Ureter (tissue), 1 donor: ENCODE measurements at regions not wholly inside any gene's neighbourhood (a gene's known extent, or its start where the extent isn't known, plus 50 kb on each side); places are given as distances from the start of the nearest gene placed in this dataset.

Experiments used
- DNase-seq: peaks from one replicate; pipeline ENCODE4 v3.0.0-alpha.2; 2020; ENCODE audit warnings: low spot score
- donor health status: DM: yes; HTN: yes; CAD: no.

- DNase-seq = no peak
Observed at GRCh38 chrX:20620306-20620705, 353.6 kb upstream of the RPS6KA3 start.

- no peak for DNase-seq
Observed at GRCh38 chrX:20609916-20610415, 343.3 kb upstream of the RPS6KA3 start.

GRCh38 chrX:20606831-20607230 is 340.1 kb upstream of the RPS6KA3 start:
- no peak for DNase-seq

- DNase-seq = no peak
Observed at GRCh38 chrX:20596856-20597255, 330.1 kb upstream of the RPS6KA3 start.

DNA sequence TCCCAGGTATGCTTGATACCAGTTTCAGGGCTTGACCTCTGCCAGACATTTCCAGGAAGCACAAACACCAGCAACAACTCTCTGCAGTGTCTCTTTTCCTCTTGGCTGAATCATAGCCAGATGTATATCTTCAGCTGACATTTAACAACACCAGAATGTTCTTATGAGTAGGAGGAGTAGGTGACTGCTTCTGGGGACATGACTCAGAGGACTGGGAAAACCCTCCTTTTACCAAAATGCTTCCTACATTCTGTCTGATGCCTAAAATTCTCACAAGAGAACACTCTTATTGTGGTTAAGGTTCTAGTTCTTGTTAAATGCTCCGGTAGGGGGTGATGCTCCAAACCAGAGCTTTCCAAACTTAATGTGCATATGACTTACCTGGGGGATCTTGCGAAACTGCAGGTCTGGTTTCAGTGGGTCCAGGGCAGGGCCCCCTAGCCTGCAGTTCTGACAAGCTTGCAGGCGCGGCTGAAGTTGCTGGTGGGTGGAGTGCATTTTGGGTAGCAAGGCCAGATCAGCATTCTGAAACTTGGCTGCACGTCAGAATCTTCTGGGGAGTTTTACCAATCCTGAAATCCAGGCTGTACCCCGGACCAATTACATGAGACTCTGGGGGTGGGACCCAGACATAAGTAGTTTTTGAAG is 329.3 kb upstream of the RPS6KA3 start:
- DNase-seq = no peak

DNA sequence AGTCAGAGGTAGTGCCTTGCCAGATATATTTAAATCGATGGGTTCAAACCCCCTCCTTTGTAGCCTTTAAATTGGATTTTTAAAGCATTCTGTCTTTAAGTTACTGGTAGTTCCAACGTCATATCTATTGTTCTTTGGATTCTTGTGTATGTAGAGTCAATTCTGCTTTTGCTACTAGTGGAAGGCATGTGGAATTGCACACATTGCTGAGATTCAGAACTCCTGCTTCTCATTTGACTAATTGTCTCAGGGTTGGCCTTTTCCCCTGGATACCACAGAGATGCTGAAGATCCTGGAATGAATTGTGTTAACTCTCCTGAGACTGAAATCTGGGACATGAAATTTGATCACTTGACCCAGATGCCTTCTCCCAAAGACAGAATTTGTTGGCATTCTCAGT is 328.3 kb upstream of the RPS6KA3 start:
- DNase-seq = no peak

DNA sequence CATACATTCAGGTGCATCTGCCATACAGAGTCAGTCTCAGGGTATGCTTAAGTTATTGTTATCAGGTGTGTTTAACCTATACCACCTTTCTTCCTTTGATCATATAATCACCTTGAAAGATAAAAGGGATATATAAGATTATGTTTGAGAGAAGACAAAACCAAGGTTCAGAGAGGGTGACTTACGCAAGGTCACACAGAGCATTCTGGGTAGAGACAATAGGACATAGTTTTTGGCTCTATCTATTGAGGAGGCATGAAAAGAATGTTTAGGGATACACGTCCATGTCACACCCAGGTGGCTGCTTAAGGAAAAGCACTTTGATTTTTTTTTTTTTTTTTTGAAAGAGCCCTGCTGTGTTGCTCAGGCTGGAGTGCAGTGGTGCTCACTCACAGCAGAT is 327.1 kb upstream of the RPS6KA3 start:
- DNase-seq = no peak

- DNase-seq = no peak
Observed at GRCh38 chrX:20593402-20593801, 326.7 kb upstream of the RPS6KA3 start.

GRCh38 chrX:20591246-20591645 is 324.5 kb upstream of the RPS6KA3 start:
- no peak for DNase-seq

DNA sequence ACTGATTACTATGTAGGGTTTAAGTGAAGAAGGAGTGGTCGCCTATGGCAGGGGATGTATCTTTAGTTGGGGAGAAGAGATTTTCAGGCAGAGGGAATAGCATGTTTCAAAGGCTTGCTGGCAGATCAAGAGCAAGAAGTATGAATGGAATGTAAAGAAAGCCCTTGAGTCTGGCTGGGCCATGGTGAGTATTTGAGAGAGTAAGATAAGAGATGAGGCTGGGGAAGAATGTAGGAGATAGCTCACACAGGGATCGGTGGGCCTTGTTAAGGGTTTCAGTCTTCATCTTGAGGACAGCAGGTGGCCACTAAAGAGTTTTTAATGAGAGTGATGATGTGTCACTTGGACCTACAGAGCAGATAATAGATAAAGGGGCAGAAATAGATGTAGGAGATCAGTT is 319.1 kb upstream of the RPS6KA3 start:
- DNase-seq = no peak

DNA sequence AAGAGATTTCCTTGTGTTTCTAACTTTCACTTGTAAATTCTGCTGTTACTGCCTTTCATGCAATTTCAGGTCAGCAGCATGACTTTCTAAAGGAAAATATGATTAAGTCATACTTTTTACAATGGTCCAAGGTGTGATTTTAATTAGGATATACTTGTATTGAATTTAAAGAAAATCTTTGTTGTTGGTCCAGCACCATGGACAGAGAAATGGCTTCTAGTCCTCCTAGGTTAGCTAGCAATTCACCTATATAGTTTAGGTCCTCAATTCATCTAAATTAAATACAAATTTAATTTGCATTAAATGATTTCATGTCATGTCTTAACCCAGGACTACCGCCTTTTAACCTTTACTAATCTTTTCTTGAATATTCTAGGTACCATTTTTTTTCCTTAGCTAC is 304.9 kb upstream of the RPS6KA3 start:
- no peak for DNase-seq

DNA sequence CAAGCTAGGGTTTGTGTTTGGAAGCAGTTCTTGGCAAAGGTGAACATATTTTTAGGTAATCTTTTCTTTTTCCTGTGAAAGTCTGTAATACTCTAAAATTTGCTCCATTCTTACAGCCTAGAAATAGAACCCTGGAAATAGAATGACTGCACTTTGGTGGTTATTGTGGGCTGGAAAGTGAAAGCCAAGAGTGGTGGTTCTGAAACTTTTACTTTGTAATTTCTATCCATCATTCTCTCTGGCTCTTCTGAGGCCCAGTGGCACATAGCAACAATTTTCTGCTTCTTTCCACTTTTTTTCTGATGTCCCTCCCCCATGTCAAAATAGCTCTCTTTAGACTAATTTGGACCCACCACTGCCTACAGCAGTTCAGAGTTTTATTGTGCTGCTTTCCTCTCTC is 300.4 kb upstream of the RPS6KA3 start:
- no peak for DNase-seq

DNA sequence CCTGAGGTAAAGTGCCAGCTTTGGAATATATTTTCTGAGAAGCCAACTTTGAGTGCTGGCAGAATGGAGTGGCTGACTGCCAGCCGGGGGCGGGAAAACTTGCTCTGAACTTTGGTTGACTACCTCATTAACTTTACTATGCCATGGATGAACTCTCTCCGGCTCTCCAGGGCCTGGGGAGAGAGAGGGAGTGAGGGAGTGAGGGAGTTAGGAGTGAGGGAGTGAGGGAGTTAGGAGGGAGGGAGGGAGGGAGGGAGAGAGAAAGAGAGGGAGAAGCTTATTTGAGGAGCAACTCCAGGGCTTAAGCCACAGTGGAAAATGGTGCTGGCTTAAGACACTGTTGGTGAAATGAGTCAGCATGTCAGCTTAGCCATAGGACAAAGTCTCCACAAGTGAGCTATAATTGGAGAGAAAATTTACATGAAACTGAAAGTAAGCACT is 280.9 kb upstream of the RPS6KA3 start:
- no peak for DNase-seq

- DNase-seq = no peak
Observed at GRCh38 chrX:20545538-20545937, 278.8 kb upstream of the RPS6KA3 start.

DNA sequence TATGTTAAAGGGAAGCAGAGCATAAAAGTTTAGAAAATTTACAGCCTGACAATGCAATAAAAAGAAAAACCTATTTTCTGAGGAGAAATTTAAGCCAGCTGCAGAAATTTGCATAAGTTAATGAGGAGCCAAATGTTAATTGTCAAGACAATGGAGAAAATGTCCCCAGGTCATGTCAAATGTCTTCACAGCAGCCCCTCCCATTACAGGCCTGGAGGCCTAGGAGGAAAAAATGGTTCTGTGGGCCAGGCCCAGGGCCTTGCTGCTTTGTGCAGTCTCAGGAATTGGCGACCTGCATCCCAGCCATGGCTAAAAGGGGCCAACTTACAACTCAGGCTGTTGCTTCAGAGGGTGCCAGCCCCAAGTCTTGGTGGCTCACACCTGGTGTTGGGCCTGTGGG is 275.4 kb upstream of the RPS6KA3 start:
- no peak for DNase-seq

GRCh38 chrX:20538974-20539373 is 272.3 kb upstream of the RPS6KA3 start:
- DNase-seq = no peak

DNA sequence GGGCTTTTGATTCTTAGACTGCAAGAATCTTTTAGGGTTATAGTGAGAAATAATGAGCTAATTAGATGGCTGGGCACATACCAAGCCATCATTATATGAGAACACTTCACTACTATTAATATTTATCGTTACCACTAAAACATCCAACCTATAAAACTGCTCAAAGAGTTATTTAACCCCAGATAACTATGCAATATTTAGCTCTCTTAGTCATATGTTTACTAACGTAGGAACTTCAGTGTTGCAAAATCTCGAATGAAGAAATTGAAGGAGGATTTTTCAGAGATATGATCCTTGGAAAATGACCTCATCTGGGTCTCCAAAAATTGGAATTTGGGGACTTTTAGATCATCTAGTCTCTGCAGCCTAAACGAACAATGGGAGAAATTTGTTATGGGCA is 265.0 kb upstream of the RPS6KA3 start:
- DNase-seq = no peak

GRCh38 chrX:20530406-20530921 is 263.8 kb upstream of the RPS6KA3 start:
- peak; percentile 65 for DNase-seq

DNA sequence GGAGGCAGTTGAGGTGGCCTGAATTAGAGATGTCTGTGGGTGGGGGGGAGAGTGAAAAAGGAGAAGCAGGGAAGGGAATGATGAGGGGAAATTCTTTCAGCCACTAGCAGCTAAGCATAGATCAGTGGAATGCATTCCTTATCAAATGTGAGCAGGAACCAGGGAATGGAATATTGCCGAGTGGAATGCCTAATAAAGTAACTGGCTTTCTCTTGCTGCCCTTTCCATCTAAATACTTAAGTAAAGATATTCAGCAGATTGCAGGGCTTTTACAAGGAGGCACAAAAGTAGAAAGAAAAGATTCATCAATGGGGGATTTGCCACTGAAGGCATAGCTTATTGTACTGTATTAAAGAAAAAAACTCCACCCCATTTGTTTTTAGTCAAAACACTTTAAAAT is 263.0 kb upstream of the RPS6KA3 start:
- no peak for DNase-seq

DNA sequence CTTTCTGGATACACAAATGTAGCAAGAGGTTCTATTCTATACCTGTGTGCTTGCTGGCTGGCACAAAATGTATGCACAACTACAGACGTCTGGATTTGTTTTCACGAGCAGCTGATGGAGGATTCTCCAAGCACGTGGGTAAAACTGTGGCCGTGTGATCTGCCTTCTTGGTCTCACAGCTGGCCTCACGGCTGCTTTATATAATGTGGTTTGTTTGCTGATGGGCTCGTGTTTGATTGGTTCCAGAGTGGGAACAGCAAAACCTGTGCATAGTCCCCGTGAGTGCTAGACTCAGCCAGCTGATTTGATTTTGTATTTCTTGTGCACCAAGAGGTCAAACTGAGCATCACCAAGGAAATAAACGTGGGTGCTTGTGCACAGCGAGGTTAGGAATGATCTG is 262.6 kb upstream of the RPS6KA3 start:
- no peak for DNase-seq

DNA sequence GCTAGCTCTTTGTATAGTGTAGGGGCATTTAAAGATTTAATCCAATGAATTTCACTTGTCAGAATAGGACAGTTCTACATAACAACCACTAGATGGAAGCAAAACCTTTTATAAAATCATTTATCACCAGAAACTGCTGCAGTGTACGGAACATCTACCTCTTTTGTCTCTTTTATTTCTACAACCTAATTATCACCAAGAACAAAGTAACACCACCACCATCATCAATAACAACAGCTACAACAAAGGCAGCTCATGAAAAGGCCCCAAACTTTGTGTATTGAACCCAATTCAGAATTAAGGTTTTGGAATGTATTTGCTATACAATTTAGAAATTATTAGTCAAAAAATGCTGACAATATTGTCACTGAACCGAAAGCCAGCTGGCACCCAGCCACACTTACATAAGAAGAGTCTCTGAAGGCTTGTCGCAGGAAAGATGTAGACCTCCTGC is 260.9 kb upstream of the RPS6KA3 start:
- DNase-seq = no peak

- DNase-seq = no peak
Observed at GRCh38 chrX:20527041-20527440, 260.3 kb upstream of the RPS6KA3 start.

DNA sequence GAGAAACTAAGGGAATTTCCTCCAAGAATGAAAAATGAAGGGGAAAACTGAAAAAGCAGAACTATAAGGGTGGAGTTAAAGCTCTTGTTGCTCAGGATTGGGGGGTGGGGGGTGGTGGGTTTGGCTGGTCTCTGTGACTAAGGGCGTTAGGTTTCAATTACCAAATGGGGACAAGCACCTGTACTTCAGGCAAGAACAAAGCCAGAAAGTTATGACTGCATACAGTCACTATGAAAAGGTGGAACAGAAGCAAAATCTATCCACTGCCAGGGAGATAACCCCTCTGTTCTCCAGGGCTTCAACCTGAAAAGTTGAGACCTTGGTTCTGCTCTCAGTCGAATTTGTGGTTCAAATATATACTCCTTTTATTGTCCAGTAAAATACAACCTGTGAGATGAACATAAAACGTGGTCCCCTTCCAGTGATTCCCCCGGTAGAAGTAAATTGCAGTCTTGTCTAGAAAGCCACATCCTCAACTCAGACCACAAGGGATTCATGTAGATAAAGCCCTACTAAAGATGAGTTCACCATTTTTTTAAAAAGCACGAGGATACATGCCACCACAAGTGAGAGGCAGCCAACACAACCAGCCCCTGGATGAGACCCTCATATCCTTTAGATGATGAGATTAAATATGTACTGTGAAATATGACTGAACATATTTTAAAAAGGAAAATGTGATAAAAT is 257.1 kb upstream of the RPS6KA3 start:
- DNase-seq = no peak
